D721Med (cell line): ENCODE measurements at regions not wholly inside any gene's neighbourhood (a gene's known extent, or its start where the extent isn't known, plus 50 kb on each side); places are given as distances from the start of the nearest gene placed in this dataset.

Experiments
- DNase-seq: peaks from one replicate; pipeline ENCODE4 v3.0.0; 2011; ENCODE audit warnings: low spot score; ENCODE audit not compliant: insufficient read length
- FAIRE-seq: peaks from 2 replicates; lab custom pipeline; 2011; peaks lifted over from hg19 to GRCh38; lab: Jason Lieb, UNC
- CTCF ChIP-seq: IDR thresholded peaks from 2 replicates; pipeline ENCODE4 v1.5.1; 2012; ENCODE audit warnings: mild to moderate bottlenecking, control low read depth; ENCODE audit not compliant: insufficient read depth; ENCODE audit errors: missing control alignments

DNA sequence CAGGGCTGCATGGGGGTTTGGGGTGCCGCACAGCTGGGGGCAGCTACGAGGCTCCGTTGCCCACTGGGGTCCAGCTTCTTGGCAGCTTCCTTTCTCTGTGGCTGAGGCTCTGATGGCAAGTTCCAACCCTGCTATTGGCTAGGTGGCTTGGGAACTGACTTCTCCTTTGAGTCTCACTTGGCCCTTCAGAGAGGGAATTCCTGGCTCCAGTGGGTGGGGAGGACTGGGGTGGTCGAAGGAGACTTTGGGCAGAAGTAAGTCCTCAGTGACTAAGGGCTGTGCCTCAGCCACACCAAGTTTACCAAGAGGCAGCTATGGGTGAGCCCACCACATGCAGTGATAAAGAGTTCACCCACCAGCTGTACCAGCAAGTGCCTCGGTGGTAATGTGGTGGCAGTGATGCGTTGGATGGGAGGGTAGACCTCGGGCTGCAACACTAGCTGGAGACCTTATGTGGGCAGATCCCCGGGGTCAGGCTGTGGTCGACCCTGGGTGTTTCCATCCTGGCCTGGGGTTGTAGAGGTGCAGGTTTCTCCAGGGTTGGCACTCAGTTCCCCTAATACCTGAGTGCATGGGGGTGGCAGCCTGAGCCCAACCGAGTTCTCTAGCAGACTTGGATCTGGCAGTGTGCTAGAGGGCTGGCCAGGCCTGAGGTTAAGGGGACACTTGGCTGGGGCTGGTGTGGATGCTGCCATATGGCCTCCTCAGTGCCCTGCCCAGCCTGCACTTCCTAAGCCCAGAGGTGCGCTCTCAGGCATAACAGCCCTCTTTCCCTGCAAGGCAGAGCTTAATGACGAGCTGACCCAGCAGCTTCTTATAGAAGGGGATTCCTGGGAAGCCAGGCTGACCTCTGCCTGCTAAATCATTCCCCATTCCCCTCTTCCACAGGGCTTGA, 197.0 kb upstream of the CADM1 start:
- no peak for TF ChIP-seq CTCF
- DNase-seq, result no peak
- FAIRE-seq, result no peak

GRCh38 chr11:115700496-115700895, 196.3 kb upstream of the CADM1 start:
- TF ChIP-seq CTCF, result no peak
- DNase-seq (peak; percentile 51), FAIRE-seq (no peak)

DNA sequence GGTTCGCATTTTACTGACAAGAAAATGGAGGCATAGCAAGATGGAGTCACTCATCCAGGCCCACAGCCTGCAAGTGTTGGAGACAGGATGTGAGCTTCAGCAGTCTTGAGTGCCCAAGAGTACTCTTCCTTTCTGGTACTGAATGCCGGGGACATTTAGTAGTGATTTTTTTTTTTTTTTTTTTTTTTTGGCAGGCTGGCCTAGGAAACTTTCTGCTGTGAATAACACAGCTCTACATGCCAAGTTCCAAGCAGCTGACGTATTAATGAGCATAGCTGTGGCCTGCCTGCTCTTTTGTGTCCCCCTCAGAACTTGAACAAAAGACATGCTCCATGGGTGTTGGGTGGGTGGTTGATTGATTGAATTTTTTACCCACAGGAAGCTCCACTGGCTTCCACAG, 195.5 kb upstream of the CADM1 start:
- no peak for TF ChIP-seq CTCF
- FAIRE-seq, result no peak
- DNase-seq, result no peak

- no peak for DNase-seq
- no peak for FAIRE-seq
- TF ChIP-seq CTCF, result no peak
These were observed 195.1 kb upstream of the CADM1 start for GRCh38 chr11:115699326-115699725.

- no peak for DNase-seq
- TF ChIP-seq CTCF, result no peak
- FAIRE-seq, result no peak
These were observed 194.0 kb upstream of the CADM1 start for GRCh38 chr11:115698243-115698642.

GRCh38 chr11:115696563-115696962, 192.3 kb upstream of the CADM1 start:
- TF ChIP-seq CTCF, result no peak
- DNase-seq (no peak), FAIRE-seq (no peak)
